ENCODE measurements at regions not wholly inside any gene's neighbourhood (a gene's known extent, or its start where the extent isn't known, plus 50 kb on each side); places are given as distances from the start of the nearest gene placed in this dataset.

DNA sequence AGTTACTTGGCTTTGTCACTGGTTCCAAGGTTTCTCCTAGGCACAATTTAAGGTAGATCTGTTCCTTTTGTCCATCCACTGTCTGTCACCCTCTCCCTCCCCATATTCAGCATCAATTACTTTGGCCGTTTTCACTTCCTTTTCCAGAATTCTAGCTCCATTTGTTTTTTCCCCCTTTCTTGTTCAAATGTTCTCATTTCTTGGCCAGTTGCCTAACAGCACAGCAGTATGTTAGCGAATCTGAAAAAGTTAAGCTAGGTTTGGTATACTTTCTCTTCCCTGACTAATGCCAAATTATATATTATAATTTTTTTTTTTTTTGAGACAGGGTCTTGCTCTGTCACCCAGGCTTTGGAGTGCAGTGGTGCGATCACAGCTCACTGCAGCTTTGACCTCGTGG is 409.1 kb upstream of the TEX13C start:
- no peak overlapping the region for H3K27ac Mint-ChIP-seq (ENCODE audit: unreplicated experiment)
- H3K36me3 Mint-ChIP-seq (ENCODE audit: low read depth, unreplicated experiment), result no peaks in the 10 kb centered on the region
- H3K4me3 Mint-ChIP-seq (ENCODE audit: unreplicated experiment), result no peak overlapping the region
- TF ChIP-seq, protein P1, sequence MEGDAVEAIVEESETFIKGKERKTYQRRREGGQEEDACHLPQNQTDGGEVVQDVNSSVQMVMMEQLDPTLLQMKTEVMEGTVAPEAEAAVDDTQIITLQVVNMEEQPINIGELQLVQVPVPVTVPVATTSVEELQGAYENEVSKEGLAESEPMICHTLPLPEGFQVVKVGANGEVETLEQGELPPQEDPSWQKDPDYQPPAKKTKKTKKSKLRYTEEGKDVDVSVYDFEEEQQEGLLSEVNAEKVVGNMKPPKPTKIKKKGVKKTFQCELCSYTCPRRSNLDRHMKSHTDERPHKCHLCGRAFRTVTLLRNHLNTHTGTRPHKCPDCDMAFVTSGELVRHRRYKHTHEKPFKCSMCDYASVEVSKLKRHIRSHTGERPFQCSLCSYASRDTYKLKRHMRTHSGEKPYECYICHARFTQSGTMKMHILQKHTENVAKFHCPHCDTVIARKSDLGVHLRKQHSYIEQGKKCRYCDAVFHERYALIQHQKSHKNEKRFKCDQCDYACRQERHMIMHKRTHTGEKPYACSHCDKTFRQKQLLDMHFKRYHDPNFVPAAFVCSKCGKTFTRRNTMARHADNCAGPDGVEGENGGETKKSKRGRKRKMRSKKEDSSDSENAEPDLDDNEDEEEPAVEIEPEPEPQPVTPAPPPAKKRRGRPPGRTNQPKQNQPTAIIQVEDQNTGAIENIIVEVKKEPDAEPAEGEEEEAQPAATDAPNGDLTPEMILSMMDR (IDR thresholded peaks at IDR 0.05; ENCODE audit: unreplicated experiment), result no peak
- peaks cover 3% of the 10 kb centered on the region for H3K4me1 Mint-ChIP-seq (ENCODE audit: unreplicated experiment)
- H3K27me3 Mint-ChIP-seq (ENCODE audit: unreplicated experiment), result peaks cover 1% of the 10 kb centered on the region
- DNase-seq (ENCODE audit: low spot score), result no peak
- H3K9me3 Mint-ChIP-seq (ENCODE audit: unreplicated experiment), result no peaks in the 10 kb centered on the region

DNA sequence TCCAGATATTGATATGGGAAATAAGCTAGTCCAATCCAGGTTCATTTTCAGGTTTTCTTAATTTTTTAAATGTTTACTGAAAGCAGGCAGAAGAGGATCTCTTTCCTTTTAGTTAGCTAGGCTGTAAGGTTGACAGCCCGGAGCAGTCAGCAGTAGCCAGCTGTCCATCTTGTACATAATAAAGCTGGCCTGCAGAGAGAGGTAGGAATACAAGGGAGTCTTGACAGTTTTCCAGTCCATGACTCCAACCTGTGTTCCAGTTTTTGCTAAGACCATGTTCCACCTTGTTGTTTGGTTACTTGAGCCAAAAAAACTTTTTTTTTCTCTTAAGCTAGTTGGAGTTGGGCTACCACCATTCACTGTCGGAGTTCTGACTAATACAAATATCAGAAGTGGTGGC is 402.7 kb upstream of the TEX13C start:
- Mint-ChIP-seq H3K4me1 (ENCODE audit: unreplicated experiment) (no peaks in the 10 kb centered on the region), H3K9me3 (ENCODE audit: unreplicated experiment) (no peaks in the 10 kb centered on the region), H3K36me3 (ENCODE audit: low read depth, unreplicated experiment) (no peaks in the 10 kb centered on the region), H3K27me3 (ENCODE audit: unreplicated experiment) (peaks cover 1% of the 10 kb centered on the region), H3K27ac (ENCODE audit: unreplicated experiment) (no peak overlapping the region), H3K4me3 (ENCODE audit: unreplicated experiment) (no peak overlapping the region)
- TF ChIP-seq, protein P1 (IDR thresholded peaks at IDR 0.05; ENCODE audit: unreplicated experiment), result no peak
- no peak for DNase-seq (ENCODE audit: low spot score)

DNA sequence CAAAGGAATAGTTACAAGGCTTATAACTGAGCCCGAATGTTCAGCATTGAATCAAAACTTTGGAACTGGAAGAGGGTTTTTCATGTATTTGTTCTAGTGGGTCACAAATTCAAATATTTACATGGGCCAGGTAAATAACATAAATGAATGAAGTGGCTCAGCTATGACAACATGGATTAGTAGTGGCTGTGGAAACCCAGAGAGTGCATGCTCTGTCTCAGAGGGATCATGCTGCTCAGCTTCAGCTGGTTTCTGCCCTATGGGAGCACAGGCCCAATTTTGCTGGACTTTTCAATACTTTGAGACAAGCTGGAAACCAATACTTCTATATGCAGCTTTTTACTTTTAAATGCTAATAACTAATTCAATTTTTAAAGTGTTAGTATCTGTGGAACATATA is 394.0 kb upstream of the TEX13C start:
- Mint-ChIP-seq H3K36me3 (ENCODE audit: low read depth, unreplicated experiment) (no peaks in the 10 kb centered on the region), H3K27me3 (ENCODE audit: unreplicated experiment) (no peaks in the 10 kb centered on the region), H3K27ac (ENCODE audit: unreplicated experiment) (no peak overlapping the region), H3K9me3 (ENCODE audit: unreplicated experiment) (no peaks in the 10 kb centered on the region), H3K4me1 (ENCODE audit: unreplicated experiment) (peaks cover 6% of the 10 kb centered on the region), H3K4me3 (ENCODE audit: unreplicated experiment) (no peak overlapping the region)
- no peak for DNase-seq (ENCODE audit: low spot score)
- TF ChIP-seq, protein P1 (IDR thresholded peaks at IDR 0.05; ENCODE audit: unreplicated experiment), result no peak

DNA sequence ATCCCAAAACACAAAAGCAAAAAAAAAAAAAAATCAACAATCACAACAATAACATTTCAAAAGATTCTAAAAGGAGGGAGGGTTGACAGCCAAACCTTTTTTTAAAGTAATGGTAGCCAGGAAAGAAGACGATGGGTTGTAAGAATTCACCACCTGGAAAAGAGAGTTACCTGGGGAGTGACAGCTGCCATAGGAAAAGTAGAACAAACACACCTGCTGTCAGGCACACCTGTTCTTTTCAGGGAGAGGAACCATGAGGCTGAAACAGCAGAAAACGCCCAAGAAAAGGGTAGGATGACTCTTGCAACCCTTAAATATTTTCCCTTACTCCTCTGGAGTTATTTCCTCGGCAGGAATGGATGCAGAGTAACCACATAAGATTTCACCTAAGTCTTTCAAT is 388.4 kb upstream of the TEX13C start:
- Mint-ChIP-seq H3K4me1 (ENCODE audit: unreplicated experiment) (peaks cover 13% of the 10 kb centered on the region), H3K27ac (ENCODE audit: unreplicated experiment) (no peak overlapping the region), H3K36me3 (ENCODE audit: low read depth, unreplicated experiment) (no peaks in the 10 kb centered on the region), H3K4me3 (ENCODE audit: unreplicated experiment) (no peak overlapping the region), H3K9me3 (ENCODE audit: unreplicated experiment) (no peaks in the 10 kb centered on the region), H3K27me3 (ENCODE audit: unreplicated experiment) (no peaks in the 10 kb centered on the region)
- TF ChIP-seq, protein P1 (IDR thresholded peaks at IDR 0.05; ENCODE audit: unreplicated experiment), result no peak
- no peak for DNase-seq (ENCODE audit: low spot score)

DNA sequence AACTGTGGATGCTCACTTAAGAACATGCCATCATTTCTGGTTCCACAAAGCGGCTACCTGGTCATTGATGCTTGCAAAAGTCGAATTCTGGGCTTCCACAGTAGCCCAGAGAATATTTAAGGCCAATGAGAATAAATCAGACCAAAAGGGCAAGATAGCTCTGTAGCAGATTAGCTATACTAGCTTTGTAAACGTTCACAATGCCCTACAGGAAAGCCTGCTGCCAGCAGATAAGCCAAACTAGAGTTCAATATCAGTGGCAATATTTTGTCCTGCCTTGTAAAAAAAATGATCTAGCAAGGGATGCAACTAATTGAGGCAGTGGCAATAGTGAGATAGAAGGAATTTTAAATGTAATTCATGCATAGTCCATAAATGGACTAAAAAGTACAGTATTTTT is 387.7 kb upstream of the TEX13C start:
- H3K27ac Mint-ChIP-seq (ENCODE audit: unreplicated experiment), result no peak overlapping the region
- no peaks in the 10 kb centered on the region for H3K36me3 Mint-ChIP-seq (ENCODE audit: low read depth, unreplicated experiment)
- no peaks in the 10 kb centered on the region for H3K27me3 Mint-ChIP-seq (ENCODE audit: unreplicated experiment)
- no peaks in the 10 kb centered on the region for H3K9me3 Mint-ChIP-seq (ENCODE audit: unreplicated experiment)
- peaks cover 13% of the 10 kb centered on the region for H3K4me1 Mint-ChIP-seq (ENCODE audit: unreplicated experiment)
- TF ChIP-seq, protein P1 (IDR thresholded peaks at IDR 0.05; ENCODE audit: unreplicated experiment), result no peak
- no peak overlapping the region for H3K4me3 Mint-ChIP-seq (ENCODE audit: unreplicated experiment)
- DNase-seq (ENCODE audit: low spot score), result no peak
